ENCODE measurements at regions not wholly inside any gene's neighbourhood (a gene's known extent, or its start where the extent isn't known, plus 50 kb on each side); places are given as distances from the start of the nearest gene placed in this dataset.

DNA sequence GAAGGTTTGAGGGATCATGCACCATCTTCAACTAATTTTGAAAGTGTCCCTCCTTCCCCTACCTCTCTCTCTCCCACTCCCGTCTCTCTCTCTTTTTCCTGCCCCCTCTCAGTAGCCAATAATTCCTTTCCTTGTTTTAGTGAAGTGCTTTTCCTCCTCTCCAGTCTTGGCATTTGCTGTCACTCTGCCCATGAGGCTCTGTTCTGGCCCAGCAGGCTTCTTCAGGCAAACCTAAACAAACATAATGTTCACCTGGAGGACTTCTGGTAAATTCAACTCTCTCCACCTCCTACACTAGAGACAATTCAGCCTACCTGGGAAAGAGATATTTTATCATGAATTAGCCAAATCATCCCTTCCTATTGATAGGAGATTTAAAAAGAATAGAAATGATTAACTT is 86.6 kb upstream of the ADRA1D start:
- 92% methylated on average over 1 of the region's 1 CpG for WGBS
- Histone ChIP-seq H3K9me3 (ENCODE audit: control insufficient read depth in 2 of 2, insufficient read depth in 1 of 2, low read length in 1 of 2) (no peaks in the 10 kb centered on the region), H3K27me3 (ENCODE audit: control insufficient read depth in 2 of 2, insufficient read depth in 1 of 2, low read length in 1 of 2) (no peaks in the 10 kb centered on the region), H3K4me3 (ENCODE audit: low read length in 2 of 2) (no peak overlapping the region), H3K4me1 (ENCODE audit: control insufficient read depth in 2 of 2, insufficient read depth in 2 of 2, low read length in 2 of 2) (no peaks in the 10 kb centered on the region), H3K27ac (ENCODE audit: low read depth in 1 of 2, low read length in 1 of 2) (no peak overlapping the region), H3K36me3 (ENCODE audit: control insufficient read depth in 2 of 2, insufficient read depth in 2 of 2, low read length in 1 of 2) (no peaks in the 10 kb centered on the region)
- no peak for DNase-seq (ENCODE audit: low read depth in 6 of 9, low spot score in 9 of 9)

DNA sequence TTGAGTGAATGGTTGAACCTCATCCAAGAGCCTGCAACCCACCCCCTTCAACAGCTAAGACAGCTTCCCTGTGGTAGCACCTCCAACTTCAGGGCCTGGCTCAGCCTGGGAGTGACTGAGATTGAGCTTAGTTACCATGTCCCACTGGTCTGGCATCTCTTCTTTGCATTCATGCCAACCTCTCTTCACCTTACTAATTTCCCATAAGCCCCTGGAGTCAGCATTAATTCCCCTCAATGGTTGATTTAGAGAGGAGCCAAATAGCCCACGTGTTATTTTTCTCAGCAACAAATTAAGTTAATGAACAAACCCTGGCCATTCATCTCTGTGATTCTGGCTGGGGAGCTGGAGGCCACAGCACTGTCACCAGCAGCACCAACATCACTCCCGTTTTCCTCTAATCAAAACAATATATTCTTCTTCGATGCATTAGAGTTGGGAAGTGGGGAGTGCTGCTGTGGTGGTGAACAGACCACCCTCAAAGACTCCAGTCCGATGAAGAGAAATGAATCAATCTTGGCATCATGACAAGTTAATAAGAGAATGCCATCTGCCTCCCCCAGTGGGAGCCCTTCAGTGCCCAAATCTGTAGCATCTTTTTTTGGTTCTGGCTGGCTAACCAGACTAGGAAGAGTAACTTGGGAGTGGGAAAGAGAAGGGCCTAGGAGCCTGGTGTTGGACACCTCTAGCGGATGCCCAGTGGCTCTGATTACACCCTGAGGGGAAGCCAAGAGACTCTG is 83.2 kb upstream of the ADRA1D start:
- Histone ChIP-seq H3K4me3 (ENCODE audit: low read length in 2 of 2) (no peak overlapping the region), H3K36me3 (ENCODE audit: control insufficient read depth in 2 of 2, insufficient read depth in 2 of 2, low read length in 1 of 2) (no peaks in the 10 kb centered on the region), H3K27me3 (ENCODE audit: control insufficient read depth in 2 of 2, insufficient read depth in 1 of 2, low read length in 1 of 2) (no peaks in the 10 kb centered on the region), H3K27ac (ENCODE audit: low read depth in 1 of 2, low read length in 1 of 2) (no peak overlapping the region), H3K4me1 (ENCODE audit: control insufficient read depth in 2 of 2, insufficient read depth in 2 of 2, low read length in 2 of 2) (no peaks in the 10 kb centered on the region), H3K9me3 (ENCODE audit: control insufficient read depth in 2 of 2, insufficient read depth in 1 of 2, low read length in 1 of 2) (no peaks in the 10 kb centered on the region)
- no peak for DNase-seq (ENCODE audit: low read depth in 6 of 9, low spot score in 9 of 9)
- 95% methylated on average over 5 of the region's 5 CpGs for WGBS

DNA sequence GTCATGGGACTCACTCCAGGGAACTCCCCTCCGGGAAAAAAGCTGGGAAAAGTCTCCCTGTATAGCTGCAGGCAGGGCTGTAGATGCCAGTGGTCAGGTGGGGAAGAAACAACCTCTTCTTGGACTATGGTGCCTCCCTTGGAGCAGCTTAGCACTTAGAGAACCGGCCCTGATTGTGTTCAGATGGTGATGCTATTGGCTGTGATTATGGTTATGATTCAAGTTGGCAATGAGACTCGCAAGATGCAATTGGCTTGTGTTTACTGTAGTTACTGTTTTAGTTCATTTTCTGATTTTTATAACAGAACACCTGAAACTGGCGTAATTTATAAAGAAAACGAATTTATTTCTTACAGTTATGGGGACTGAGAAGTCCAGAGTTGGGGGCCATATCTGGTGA is 80.9 kb upstream of the ADRA1D start:
- no peak for DNase-seq (ENCODE audit: low read depth in 6 of 9, low spot score in 9 of 9)
- Histone ChIP-seq H3K27ac (ENCODE audit: low read depth in 1 of 2, low read length in 1 of 2) (no peak overlapping the region), H3K27me3 (ENCODE audit: control insufficient read depth in 2 of 2, insufficient read depth in 1 of 2, low read length in 1 of 2) (no peaks in the 10 kb centered on the region), H3K36me3 (ENCODE audit: control insufficient read depth in 2 of 2, insufficient read depth in 2 of 2, low read length in 1 of 2) (no peaks in the 10 kb centered on the region), H3K4me3 (ENCODE audit: low read length in 2 of 2) (no peak overlapping the region), H3K4me1 (ENCODE audit: control insufficient read depth in 2 of 2, insufficient read depth in 2 of 2, low read length in 2 of 2) (no peaks in the 10 kb centered on the region), H3K9me3 (ENCODE audit: control insufficient read depth in 2 of 2, insufficient read depth in 1 of 2, low read length in 1 of 2) (no peaks in the 10 kb centered on the region)
- 88% methylated on average over 5 of the region's 5 CpGs for WGBS

DNA sequence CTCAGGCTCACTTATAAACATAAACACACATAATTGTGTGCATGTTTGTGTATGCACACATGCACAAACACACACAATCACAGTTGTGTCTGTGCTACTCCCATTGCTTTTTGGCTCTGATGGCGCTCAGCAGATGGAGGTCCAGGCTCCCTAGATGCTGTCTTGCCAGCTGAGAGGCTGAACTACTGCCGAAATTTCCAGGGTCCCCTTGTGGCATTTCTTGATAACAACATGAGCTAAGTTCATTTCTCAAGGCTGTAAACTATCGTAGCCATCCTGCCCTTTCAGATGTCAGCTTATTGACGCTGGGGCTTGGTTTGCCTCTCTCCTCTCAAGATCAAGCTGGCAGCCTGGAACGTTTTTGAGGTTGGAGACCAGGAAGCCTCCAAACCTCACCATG is 80.1 kb upstream of the ADRA1D start:
- H3K4me3 ChIP-seq (ENCODE audit: low read length in 2 of 2), result no peak overlapping the region
- no peaks in the 10 kb centered on the region for H3K9me3 ChIP-seq (ENCODE audit: control insufficient read depth in 2 of 2, insufficient read depth in 1 of 2, low read length in 1 of 2)
- WGBS, result 88% methylated on average over 5 of the region's 5 CpGs
- H3K27ac ChIP-seq (ENCODE audit: low read depth in 1 of 2, low read length in 1 of 2), result no peak overlapping the region
- no peaks in the 10 kb centered on the region for H3K4me1 ChIP-seq (ENCODE audit: control insufficient read depth in 2 of 2, insufficient read depth in 2 of 2, low read length in 2 of 2)
- H3K36me3 ChIP-seq (ENCODE audit: control insufficient read depth in 2 of 2, insufficient read depth in 2 of 2, low read length in 1 of 2), result no peaks in the 10 kb centered on the region
- H3K27me3 ChIP-seq (ENCODE audit: control insufficient read depth in 2 of 2, insufficient read depth in 1 of 2, low read length in 1 of 2), result no peaks in the 10 kb centered on the region
- DNase-seq (ENCODE audit: low read depth in 6 of 9, low spot score in 9 of 9), result no peak

DNA sequence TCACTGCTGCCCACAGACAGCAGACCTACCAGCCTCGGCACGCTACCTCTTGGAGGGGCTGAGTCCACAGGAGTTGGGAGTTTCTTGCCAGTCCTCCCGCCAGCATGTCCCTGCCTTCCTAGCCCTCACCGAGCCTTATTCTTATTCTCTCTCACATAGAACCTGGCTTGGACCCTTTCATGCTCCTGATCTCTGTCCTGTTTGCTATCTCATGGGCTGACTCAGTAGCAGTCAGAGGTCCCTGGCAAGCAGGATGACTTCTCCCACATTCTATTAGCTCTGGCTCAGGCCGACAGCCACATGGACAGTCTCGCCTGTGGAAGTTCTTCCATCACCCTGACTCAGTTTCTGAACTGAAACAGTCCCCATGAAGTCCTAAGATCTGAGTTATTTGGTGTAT is 79.5 kb upstream of the ADRA1D start:
- Histone ChIP-seq H3K4me3 (ENCODE audit: low read length in 2 of 2) (no peak overlapping the region), H3K27me3 (ENCODE audit: control insufficient read depth in 2 of 2, insufficient read depth in 1 of 2, low read length in 1 of 2) (no peaks in the 10 kb centered on the region), H3K27ac (ENCODE audit: low read depth in 1 of 2, low read length in 1 of 2) (no peak overlapping the region), H3K9me3 (ENCODE audit: control insufficient read depth in 2 of 2, insufficient read depth in 1 of 2, low read length in 1 of 2) (no peaks in the 10 kb centered on the region), H3K36me3 (ENCODE audit: control insufficient read depth in 2 of 2, insufficient read depth in 2 of 2, low read length in 1 of 2) (no peaks in the 10 kb centered on the region), H3K4me1 (ENCODE audit: control insufficient read depth in 2 of 2, insufficient read depth in 2 of 2, low read length in 2 of 2) (no peaks in the 10 kb centered on the region)
- DNase-seq (ENCODE audit: low read depth in 6 of 9, low spot score in 9 of 9), result no peak
- WGBS, result 87% methylated on average over 6 of the region's 6 CpGs

DNA sequence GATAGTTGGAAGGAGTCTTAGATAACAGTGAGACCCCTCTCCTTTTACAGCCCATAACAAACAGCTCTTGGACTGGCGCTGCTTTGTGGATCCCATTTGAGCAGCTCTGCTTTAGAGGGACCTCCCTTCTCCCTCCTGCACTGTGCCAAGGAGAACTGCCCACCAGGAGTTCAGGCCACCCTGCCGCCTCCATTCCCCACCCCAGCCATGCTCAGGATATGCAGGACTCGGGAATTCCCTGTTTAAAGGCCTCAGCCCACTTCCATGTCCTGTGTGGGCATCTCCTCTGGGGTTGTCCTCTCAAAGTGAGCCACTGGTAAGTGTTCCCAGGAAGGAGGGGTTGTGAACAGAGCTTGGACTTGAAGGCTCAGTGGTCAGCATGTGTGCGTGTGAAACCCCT is 78.9 kb upstream of the ADRA1D start:
- H3K9me3 ChIP-seq (ENCODE audit: control insufficient read depth in 2 of 2, insufficient read depth in 1 of 2, low read length in 1 of 2), result no peaks in the 10 kb centered on the region
- no peak for DNase-seq (ENCODE audit: low read depth in 6 of 9, low spot score in 9 of 9)
- no peaks in the 10 kb centered on the region for H3K36me3 ChIP-seq (ENCODE audit: control insufficient read depth in 2 of 2, insufficient read depth in 2 of 2, low read length in 1 of 2)
- no peaks in the 10 kb centered on the region for H3K27me3 ChIP-seq (ENCODE audit: control insufficient read depth in 2 of 2, insufficient read depth in 1 of 2, low read length in 1 of 2)
- H3K4me1 ChIP-seq (ENCODE audit: control insufficient read depth in 2 of 2, insufficient read depth in 2 of 2, low read length in 2 of 2), result no peaks in the 10 kb centered on the region
- WGBS, result 97% methylated on average over 4 of the region's 4 CpGs
- H3K27ac ChIP-seq (ENCODE audit: low read depth in 1 of 2, low read length in 1 of 2), result no peak overlapping the region
- H3K4me3 ChIP-seq (ENCODE audit: low read length in 2 of 2), result no peak overlapping the region

DNA sequence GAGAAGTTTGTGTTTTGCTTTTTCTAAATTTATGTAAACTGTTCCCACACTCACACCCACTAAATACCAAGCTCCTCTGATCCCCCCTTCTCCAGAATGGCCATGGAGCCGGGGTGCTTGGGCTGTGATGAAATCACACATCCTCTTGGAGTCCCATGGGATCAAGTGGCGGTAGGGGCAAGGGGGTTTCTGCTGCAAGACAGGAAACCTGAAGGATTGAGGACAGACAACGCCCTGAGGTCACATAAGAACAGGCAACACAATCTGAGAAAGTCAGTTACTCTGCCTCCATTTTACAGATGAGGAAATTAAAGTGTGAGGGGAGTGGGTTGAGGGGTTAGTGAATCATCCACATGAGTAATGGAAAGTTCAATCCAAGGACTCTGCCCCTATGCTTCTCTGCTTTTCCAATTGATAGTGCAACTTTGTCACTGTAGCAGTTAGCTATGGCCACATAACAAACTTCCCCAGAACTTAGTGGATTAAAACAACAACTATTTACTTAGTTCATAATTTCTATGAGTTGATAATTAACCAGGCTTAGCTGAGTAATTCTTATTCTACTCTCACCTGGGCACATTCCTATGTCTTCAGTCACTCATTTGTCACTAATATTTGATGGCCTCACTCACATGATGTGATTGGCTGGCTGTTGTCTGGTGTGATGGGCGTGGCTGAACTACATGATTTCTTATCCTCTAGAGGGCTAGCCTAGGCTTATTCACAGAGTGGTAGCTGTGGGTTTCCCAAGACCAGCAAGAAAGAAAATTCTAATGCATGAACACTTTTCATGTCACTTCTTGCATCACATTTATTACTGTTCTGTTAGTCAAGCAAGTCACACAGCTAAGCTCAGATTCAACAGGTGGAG is 77.3 kb upstream of the ADRA1D start:
- H3K4me1 ChIP-seq (ENCODE audit: control insufficient read depth in 2 of 2, insufficient read depth in 2 of 2, low read length in 2 of 2), result no peaks in the 10 kb centered on the region
- H3K27me3 ChIP-seq (ENCODE audit: control insufficient read depth in 2 of 2, insufficient read depth in 1 of 2, low read length in 1 of 2), result no peaks in the 10 kb centered on the region
- no peaks in the 10 kb centered on the region for H3K9me3 ChIP-seq (ENCODE audit: control insufficient read depth in 2 of 2, insufficient read depth in 1 of 2, low read length in 1 of 2)
- H3K4me3 ChIP-seq (ENCODE audit: low read length in 2 of 2), result no peak overlapping the region
- no peaks in the 10 kb centered on the region for H3K36me3 ChIP-seq (ENCODE audit: control insufficient read depth in 2 of 2, insufficient read depth in 2 of 2, low read length in 1 of 2)
- WGBS, result 95% methylated on average over 4 of the region's 4 CpGs
- no peak overlapping the region for H3K27ac ChIP-seq (ENCODE audit: low read depth in 1 of 2, low read length in 1 of 2)
- no peak for DNase-seq (ENCODE audit: low read depth in 6 of 9, low spot score in 9 of 9)

DNA sequence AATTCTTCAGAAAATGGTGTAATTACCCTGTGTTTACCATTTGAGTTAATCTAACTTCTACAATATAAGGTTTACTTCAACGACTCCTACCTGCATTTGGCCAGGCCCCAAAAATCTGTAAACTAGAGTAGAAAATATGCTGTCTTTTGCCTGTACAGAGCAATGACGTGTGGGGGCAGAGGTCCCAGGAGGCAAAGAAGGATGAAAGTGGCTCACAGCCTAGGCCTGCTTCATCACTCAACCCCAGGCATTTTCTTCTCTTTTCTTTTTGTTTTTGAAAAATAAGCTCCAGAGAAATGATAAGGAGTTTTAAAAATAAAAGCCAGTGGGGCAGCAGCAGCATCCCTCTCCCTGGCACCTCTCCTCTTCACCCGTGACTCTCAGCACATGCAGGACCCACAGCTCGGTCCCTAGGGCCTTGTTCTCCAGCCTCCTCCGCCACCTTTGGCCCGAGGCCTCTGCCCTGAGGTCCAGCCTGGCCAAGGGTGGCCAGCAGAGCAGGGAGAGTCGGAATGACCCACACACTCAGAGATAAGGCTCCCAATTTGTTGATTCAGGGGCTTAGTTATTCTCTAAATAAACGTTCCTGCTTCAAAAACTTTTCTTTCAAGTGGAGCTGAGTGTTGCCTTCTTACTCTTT is 76.6 kb upstream of the ADRA1D start:
- Histone ChIP-seq H3K27me3 (ENCODE audit: control insufficient read depth in 2 of 2, insufficient read depth in 1 of 2, low read length in 1 of 2) (no peaks in the 10 kb centered on the region), H3K27ac (ENCODE audit: low read depth in 1 of 2, low read length in 1 of 2) (no peak overlapping the region), H3K9me3 (ENCODE audit: control insufficient read depth in 2 of 2, insufficient read depth in 1 of 2, low read length in 1 of 2) (no peaks in the 10 kb centered on the region), H3K36me3 (ENCODE audit: control insufficient read depth in 2 of 2, insufficient read depth in 2 of 2, low read length in 1 of 2) (no peaks in the 10 kb centered on the region), H3K4me1 (ENCODE audit: control insufficient read depth in 2 of 2, insufficient read depth in 2 of 2, low read length in 2 of 2) (no peaks in the 10 kb centered on the region), H3K4me3 (ENCODE audit: low read length in 2 of 2) (no peak overlapping the region)
- whole genome bisulfite sequencing, result 86% methylated on average over 8 of the region's 8 CpGs
- DNase-seq (ENCODE audit: low read depth in 6 of 9, low spot score in 9 of 9), result no peak

DNA sequence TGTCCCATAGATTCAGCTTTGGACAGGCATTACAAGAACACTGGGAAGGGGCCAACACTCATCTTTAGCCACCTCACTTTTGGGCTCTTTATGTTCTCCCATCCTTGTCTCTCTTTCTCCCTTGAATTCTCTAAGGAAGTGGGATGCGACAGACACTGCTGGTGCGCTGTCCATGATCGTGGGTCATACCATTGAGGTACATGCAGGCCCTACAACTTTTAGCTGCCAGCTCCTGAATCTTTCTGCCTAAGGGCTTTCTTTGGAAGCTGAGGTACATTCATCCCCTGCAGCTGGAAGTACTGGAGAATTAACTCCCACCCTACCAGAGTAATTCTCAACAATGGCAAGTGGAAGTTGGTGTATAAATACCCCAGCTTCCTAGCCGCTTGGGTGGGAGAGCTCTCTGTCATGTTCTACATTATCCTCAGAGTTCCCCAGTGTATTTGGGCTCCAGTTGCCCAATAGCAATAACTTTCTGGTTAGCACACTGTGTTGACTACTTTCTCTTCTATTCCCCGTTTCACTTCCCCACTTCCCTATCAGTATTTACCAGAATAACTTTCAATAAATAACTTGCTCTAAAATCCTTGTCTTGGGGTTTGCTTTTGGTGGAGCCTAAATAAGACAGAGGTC is 75.6 kb upstream of the ADRA1D start:
- 93% methylated on average over 5 of the region's 5 CpGs for WGBS
- Histone ChIP-seq H3K27ac (ENCODE audit: low read depth in 1 of 2, low read length in 1 of 2) (no peak overlapping the region), H3K36me3 (ENCODE audit: control insufficient read depth in 2 of 2, insufficient read depth in 2 of 2, low read length in 1 of 2) (no peaks in the 10 kb centered on the region), H3K4me1 (ENCODE audit: control insufficient read depth in 2 of 2, insufficient read depth in 2 of 2, low read length in 2 of 2) (no peaks in the 10 kb centered on the region), H3K27me3 (ENCODE audit: control insufficient read depth in 2 of 2, insufficient read depth in 1 of 2, low read length in 1 of 2) (no peaks in the 10 kb centered on the region), H3K4me3 (ENCODE audit: low read length in 2 of 2) (no peak overlapping the region), H3K9me3 (ENCODE audit: control insufficient read depth in 2 of 2, insufficient read depth in 1 of 2, low read length in 1 of 2) (no peaks in the 10 kb centered on the region)
- no peak for DNase-seq (ENCODE audit: low read depth in 6 of 9, low spot score in 9 of 9)
